Subcutaneous abdominal adipose tissue (tissue), 5 donors: ENCODE measurements at regions not wholly inside any gene's neighbourhood (a gene's known extent, or its start where the extent isn't known, plus 50 kb on each side); places are given as distances from the start of the nearest gene placed in this dataset.

Source experiments
- H3K27ac ChIP-seq: one replicate; pipeline ENCODE4 v1.7.0; 2013; ENCODE audit warnings: low read depth, mild to moderate bottlenecking, inconsistent platforms, low read length, moderate library complexity
- H3K27me3 ChIP-seq, 5 donors: one replicate each; pipeline ENCODE4 v1.7.0; 2013; ENCODE audit warnings: low read length in 5 of 5, inconsistent platforms in 1 of 5; ENCODE audit not compliant: control insufficient read depth in 5 of 5, insufficient read depth in 4 of 5
- H3K36me3 ChIP-seq, 5 donors: one replicate each; pipeline ENCODE4 v1.7.0; 2013; ENCODE audit warnings: low read length in 5 of 5; ENCODE audit not compliant: control insufficient read depth in 5 of 5, insufficient read depth in 5 of 5
- H3K4me1 ChIP-seq, 5 donors: one replicate each; pipeline ENCODE4 v1.7.0; 2013; ENCODE audit warnings: low read length in 5 of 5, mild to moderate bottlenecking in 3 of 5, moderate library complexity in 1 of 5; ENCODE audit not compliant: control insufficient read depth in 5 of 5, insufficient read depth in 5 of 5
- H3K4me3 ChIP-seq, 5 donors: one replicate each; pipeline ENCODE4 v1.7.0; 2013; ENCODE audit warnings: low read length in 5 of 5, low read depth in 1 of 5
- H3K9ac ChIP-seq, 5 donors: one replicate each; pipeline ENCODE4 v1.7.0; 2013; ENCODE audit warnings: low read length in 5 of 5, mild to moderate bottlenecking in 4 of 5, moderate library complexity in 3 of 5
- H3K9me3 ChIP-seq, 5 donors: one replicate each; pipeline ENCODE4 v1.7.0; 2013; ENCODE audit warnings: low read length in 5 of 5; ENCODE audit not compliant: control insufficient read depth in 5 of 5
- donor health status: healthy.
- donor health status: healthy.
- donor health status: healthy.
- donor health status: healthy.
- donor health status: healthy.

DNA sequence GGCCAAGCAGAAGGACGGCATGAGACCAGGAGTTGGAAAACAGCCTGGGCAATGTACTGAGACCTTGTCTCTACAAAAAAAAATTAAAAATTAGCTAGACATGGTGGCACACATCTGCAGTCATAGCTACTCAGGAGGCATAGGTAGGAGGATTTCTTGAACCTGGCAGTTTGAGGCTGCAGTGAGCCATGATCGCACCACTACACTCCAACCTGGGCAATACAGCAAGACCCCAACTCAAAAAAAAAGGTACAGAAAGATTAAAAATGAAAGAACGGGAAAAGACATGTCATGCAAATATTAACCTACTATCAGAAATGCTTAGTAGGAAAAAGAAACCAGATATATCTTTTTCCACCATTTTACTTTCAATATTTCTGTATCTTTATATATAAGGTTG lies 99.6 kb upstream of the ATP11B start:
- Histone ChIP-seq H3K9ac (no peak overlapping the region), H3K9me3 (no peaks in the 10 kb centered on the region), H3K4me1 (no peaks in the 10 kb centered on the region), H3K27me3 (peaks cover 0 to 4% (median 0%) of the 10 kb centered on the region in 5 donors), H3K4me3 (no peak overlapping the region), H3K27ac (no peak overlapping the region), H3K36me3 (no peaks in the 10 kb centered on the region)

DNA sequence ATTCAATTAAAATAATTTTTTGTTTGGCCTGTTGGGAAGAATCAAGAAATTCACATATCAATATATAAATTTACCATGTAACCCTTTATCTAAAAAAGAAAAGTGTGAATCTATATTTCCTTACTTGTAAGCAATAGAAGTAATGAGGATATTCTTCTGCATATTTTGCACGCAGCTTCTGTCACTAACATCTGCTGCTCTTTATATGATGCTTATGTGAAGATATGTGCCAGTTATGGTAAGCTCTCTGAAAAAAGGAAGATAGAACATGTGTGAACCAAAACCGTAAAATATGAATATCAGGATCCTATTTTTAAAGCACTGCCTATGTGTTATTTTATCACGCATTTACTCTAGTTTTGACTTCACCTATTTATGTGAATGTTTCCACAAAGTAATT lies 96.4 kb upstream of the ATP11B start:
- H3K27ac ChIP-seq = no peak overlapping the region
- H3K4me3 ChIP-seq = no peak overlapping the region
- H3K36me3 ChIP-seq = no peaks in the 10 kb centered on the region
- H3K9ac ChIP-seq = no peak overlapping the region
- no peaks in the 10 kb centered on the region for H3K4me1 ChIP-seq
- peaks cover 0 to 2% (median 0%) of the 10 kb centered on the region in 5 donors for H3K27me3 ChIP-seq
- no peaks in the 10 kb centered on the region for H3K9me3 ChIP-seq

DNA sequence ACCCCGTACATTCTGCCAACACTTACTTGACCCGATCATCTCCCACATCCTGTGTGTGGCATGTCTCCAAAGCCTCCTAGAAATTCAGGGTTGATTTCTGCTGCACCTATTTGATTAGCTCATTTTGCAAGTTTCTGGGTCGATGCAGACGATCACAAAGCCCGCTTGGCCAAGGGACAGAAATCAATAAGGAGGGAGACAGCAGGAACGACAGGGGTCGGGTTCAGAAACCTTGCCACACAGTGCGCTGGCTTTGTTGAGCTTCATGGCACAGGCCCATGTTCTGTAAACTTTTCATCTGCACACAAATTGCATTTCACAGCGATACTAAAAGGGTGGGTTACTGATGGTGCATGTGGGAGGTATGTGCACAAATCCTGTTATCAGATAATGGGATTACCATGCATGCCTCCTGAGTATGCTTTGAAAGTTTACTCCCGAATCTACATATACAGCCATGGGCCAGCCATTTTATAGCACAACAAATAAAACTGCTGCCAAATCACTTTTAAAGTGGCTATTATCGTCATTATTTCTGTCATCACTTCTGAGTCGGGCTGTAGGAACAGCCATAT lies 95.9 kb upstream of the ATP11B start:
- no peaks in the 10 kb centered on the region for H3K36me3 ChIP-seq
- H3K9ac ChIP-seq = no peak overlapping the region
- no peaks in the 10 kb centered on the region for H3K9me3 ChIP-seq
- no peak overlapping the region for H3K4me3 ChIP-seq
- no peaks in the 10 kb centered on the region for H3K4me1 ChIP-seq
- no peak overlapping the region for H3K27ac ChIP-seq
- no peaks in the 10 kb centered on the region for H3K27me3 ChIP-seq

DNA sequence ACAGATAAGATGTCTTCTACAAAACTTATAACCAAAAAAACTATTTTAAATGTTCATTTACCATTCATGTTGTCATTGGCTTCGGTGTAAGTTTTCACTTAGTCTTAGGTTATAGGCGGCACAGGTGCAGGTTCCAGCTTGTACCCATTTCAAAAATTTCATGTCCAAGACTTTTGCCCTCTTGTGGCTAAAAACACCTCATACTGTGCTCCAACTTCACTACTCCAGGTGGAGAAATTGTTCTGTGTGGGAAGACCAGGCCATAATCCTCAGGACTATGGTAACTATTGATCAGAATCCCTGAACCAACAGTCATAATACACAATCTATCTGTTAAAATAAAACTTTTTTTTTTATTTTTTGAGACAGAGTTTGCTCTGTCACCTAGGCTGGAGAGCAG lies 95.2 kb upstream of the ATP11B start:
- Histone ChIP-seq H3K4me3 (no peak overlapping the region), H3K36me3 (no peaks in the 10 kb centered on the region), H3K27me3 (no peaks in the 10 kb centered on the region), H3K9ac (no peak overlapping the region), H3K4me1 (no peaks in the 10 kb centered on the region), H3K9me3 (no peaks in the 10 kb centered on the region), H3K27ac (no peak overlapping the region)

DNA sequence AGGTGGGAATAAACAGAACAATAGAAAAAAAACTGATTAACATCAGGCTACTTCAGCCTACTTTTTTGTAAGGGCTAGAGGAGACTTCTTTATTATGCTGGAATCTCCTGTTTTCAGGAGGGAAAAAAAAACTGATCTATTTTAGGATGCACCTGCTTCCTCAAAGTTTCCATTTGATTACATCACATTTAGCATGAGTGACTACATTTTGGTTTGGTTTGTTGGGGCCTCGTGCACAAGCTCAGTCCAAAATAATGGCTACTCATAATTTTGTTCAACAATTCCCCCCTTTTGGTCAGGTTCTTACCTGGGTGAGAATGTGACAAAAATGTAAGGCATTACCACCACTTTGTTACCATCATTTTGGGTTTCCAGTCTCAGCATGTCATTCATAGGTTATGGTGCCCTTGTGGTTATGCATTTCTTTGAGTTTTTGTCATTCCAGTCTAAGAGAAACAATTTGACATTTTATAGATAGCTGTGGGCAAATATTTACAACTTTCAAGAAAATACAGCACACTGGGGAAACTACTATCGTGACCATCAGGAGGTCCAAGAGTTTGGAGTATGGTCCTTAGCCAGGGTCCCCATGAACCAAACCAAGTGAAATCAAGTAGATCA lies 93.6 kb upstream of the ATP11B start:
- H3K9me3 ChIP-seq = no peaks in the 10 kb centered on the region
- H3K9ac ChIP-seq = no peak overlapping the region
- H3K36me3 ChIP-seq = no peaks in the 10 kb centered on the region
- H3K27me3 ChIP-seq = no peaks in the 10 kb centered on the region
- no peaks in the 10 kb centered on the region for H3K4me1 ChIP-seq
- no peak overlapping the region for H3K27ac ChIP-seq
- no peak overlapping the region for H3K4me3 ChIP-seq

DNA sequence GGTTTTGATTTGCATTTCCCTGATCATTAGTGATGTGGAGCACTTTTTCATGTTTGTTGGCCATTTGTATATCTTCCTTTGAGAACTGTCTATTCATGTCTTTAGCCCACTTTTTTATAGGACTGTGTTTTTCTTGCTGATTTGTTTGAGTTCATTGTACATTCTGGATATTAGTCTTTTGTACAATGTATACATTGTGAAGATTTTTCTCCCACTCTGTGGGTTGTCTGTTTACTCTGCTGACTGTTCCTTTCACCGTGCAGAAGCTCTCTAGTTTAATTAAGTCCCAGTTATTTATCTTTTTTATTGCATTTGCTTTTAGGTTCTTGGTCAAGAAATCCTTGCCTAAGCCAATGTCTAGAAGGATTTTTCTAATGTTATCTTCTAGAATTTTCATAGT lies 91.1 kb upstream of the ATP11B start:
- no peaks in the 10 kb centered on the region for H3K36me3 ChIP-seq
- H3K9ac ChIP-seq = no peak overlapping the region
- H3K27ac ChIP-seq = no peak overlapping the region
- H3K27me3 ChIP-seq = no peaks in the 10 kb centered on the region
- no peaks in the 10 kb centered on the region for H3K9me3 ChIP-seq
- no peaks in the 10 kb centered on the region for H3K4me1 ChIP-seq
- no peak overlapping the region for H3K4me3 ChIP-seq

DNA sequence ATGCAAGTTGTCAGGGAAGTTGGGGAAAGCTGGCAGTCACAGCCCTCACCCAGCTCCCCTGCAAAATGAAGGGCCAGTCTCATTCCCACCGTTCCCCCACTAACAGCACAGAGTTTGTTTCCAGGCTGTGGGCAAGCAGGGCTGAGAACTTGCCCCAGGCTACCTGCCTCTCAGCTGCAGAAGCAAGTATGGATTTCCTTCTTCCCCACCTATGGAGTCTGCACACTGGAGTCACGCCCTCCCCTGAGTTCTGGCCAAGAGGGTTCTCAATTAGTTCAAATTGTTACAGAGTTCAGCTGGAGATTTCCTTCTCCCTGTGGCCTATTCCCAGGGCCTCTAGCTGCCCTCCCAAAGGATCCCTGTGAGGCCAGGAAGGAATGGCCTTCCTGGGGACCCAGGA lies 90.1 kb upstream of the ATP11B start:
- Histone ChIP-seq H3K9me3 (no peaks in the 10 kb centered on the region), H3K4me3 (no peak overlapping the region), H3K27me3 (no peaks in the 10 kb centered on the region), H3K36me3 (no peaks in the 10 kb centered on the region), H3K27ac (no peak overlapping the region), H3K9ac (no peak overlapping the region), H3K4me1 (no peaks in the 10 kb centered on the region)

DNA sequence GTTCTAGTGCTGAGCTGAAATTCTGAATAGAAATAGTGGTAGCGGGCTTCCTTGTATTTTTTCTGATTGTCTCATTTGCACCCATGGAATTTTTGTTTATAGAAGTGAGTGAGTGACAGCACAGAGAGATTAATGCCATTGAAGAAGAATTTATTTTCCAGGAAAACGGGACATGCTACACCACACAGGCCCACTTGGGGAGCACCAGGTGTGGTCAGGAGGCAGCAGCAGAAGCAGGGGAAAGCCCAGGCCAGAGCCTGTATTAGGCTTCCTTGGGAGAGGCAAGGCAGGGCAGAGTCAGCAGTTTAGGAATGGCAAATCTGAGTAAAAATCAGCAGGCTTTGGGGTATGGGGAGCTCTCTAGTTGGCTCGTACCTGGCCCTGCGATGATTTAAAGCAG lies 88.4 kb upstream of the ATP11B start:
- no peaks in the 10 kb centered on the region for H3K36me3 ChIP-seq
- H3K9ac ChIP-seq = no peak overlapping the region
- H3K4me3 ChIP-seq = no peak overlapping the region
- H3K4me1 ChIP-seq = no peaks in the 10 kb centered on the region
- no peaks in the 10 kb centered on the region for H3K9me3 ChIP-seq
- no peak overlapping the region for H3K27ac ChIP-seq
- no peaks in the 10 kb centered on the region for H3K27me3 ChIP-seq

DNA sequence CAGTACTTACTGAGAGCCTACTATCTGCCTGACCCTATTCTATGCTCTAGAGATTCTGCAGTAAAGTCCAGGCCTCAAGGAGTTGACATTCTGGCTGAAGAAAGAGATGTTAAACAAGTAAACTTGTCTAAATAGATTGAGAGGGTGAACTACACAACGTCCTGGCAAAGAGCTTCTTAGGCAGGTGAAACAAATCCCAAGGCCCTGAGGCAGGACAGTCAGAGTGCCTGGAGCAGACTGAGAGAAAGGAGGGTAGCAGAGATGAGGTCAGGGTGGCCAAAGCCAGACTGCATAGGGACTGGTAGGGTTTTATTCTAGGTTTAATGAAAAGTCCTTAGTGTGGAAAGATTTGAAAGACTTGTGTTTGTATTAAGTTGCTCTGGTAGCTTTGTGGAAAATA lies 84.5 kb upstream of the ATP11B start:
- no peaks in the 10 kb centered on the region for H3K9me3 ChIP-seq
- H3K4me1 ChIP-seq = no peaks in the 10 kb centered on the region
- no peak overlapping the region for H3K4me3 ChIP-seq
- no peak overlapping the region for H3K9ac ChIP-seq
- H3K27ac ChIP-seq = no peak overlapping the region
- H3K36me3 ChIP-seq = no peaks in the 10 kb centered on the region
- no peaks in the 10 kb centered on the region for H3K27me3 ChIP-seq

DNA sequence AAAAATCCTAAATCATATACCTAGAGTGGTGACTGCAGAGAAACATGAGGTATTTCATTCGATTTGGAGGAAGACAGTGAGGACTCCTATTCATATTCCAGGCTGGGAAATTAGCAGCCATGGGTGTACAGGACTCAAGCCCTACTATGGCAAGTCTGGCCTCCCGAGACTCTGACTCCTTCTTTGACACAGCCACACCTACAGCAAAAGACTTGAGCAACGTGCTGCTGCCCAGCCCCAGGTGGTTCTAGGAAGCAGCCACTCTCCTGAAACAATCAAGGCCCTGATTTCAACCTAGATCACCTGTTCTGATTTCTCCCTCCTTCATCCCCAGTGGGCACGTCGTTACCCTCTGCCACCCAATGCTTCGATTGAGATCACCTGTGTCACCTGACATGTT lies 84.0 kb upstream of the ATP11B start:
- Histone ChIP-seq H3K9me3 (no peaks in the 10 kb centered on the region), H3K4me3 (no peak overlapping the region), H3K27ac (no peak overlapping the region), H3K36me3 (no peaks in the 10 kb centered on the region), H3K4me1 (peaks cover 0 to 3% (median 0%) of the 10 kb centered on the region in 5 donors), H3K9ac (no peak overlapping the region), H3K27me3 (no peaks in the 10 kb centered on the region)
